ENCODE measurements at regions not wholly inside any gene's neighbourhood (a gene's known extent, or its start where the extent isn't known, plus 50 kb on each side); places are given as distances from the start of the nearest gene placed in this dataset.

DNA sequence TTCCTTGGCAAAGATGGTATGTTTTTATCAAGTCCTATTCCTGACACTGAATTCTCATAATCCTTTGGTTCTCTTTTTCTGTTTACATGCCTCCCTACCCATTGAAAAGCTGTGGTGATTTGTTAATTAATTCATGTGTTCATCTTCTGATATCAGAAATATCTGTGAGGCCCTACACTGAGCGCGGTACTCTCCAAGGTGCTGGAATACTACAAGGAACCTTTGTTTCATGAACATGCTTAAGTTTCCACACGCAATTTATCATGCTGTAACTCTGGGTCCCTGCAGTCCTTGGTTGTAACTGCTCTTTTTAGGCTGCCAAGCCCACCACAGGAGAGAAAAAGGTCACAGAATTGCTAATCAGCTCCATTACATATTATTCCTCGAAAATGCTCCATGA, 331.8 kb downstream of the FAT3 start:
- DNase-seq (ENCODE audit: low spot score): no peak
- H3K4me1 ChIP-seq (ENCODE audit: control insufficient read depth in 4 of 4, insufficient read depth in 4 of 4, low read length in 3 of 4): no peaks in the 10 kb centered on the region
- H3K9me3 ChIP-seq (ENCODE audit: control insufficient read depth in 4 of 4, low read length in 3 of 4): no peaks in the 10 kb centered on the region
- WGBS: 79% methylated on average over 4 of the region's 4 CpGs
- no peak overlapping the region for H3K27ac ChIP-seq (ENCODE audit: low read depth in 1 of 2, low read length in 2 of 2)
- H3K9ac ChIP-seq (ENCODE audit: low read depth in 1 of 2, low read length in 2 of 2): no peak overlapping the region
- H3K36me3 ChIP-seq (ENCODE audit: control insufficient read depth in 4 of 4, insufficient read depth in 3 of 4, low read depth in 1 of 4, low read length in 3 of 4): no peaks in the 10 kb centered on the region
- H3K4me3 ChIP-seq (ENCODE audit: low read depth in 1 of 3, low read length in 3 of 3): no peak overlapping the region
- TF ChIP-seq NR2F2 (IDR thresholded peaks at IDR 0.05) (no peak), YY1 (IDR thresholded peaks at IDR 0.05) (no peak)
- TF ChIP-seq, protein P1, sequence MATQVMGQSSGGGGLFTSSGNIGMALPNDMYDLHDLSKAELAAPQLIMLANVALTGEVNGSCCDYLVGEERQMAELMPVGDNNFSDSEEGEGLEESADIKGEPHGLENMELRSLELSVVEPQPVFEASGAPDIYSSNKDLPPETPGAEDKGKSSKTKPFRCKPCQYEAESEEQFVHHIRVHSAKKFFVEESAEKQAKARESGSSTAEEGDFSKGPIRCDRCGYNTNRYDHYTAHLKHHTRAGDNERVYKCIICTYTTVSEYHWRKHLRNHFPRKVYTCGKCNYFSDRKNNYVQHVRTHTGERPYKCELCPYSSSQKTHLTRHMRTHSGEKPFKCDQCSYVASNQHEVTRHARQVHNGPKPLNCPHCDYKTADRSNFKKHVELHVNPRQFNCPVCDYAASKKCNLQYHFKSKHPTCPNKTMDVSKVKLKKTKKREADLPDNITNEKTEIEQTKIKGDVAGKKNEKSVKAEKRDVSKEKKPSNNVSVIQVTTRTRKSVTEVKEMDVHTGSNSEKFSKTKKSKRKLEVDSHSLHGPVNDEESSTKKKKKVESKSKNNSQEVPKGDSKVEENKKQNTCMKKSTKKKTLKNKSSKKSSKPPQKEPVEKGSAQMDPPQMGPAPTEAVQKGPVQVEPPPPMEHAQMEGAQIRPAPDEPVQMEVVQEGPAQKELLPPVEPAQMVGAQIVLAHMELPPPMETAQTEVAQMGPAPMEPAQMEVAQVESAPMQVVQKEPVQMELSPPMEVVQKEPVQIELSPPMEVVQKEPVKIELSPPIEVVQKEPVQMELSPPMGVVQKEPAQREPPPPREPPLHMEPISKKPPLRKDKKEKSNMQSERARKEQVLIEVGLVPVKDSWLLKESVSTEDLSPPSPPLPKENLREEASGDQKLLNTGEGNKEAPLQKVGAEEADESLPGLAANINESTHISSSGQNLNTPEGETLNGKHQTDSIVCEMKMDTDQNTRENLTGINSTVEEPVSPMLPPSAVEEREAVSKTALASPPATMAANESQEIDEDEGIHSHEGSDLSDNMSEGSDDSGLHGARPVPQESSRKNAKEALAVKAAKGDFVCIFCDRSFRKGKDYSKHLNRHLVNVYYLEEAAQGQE (IDR thresholded peaks at IDR 0.05): peak; percentile 95
- no peaks in the 10 kb centered on the region for H3K27me3 ChIP-seq (ENCODE audit: control insufficient read depth in 4 of 4, insufficient read depth in 4 of 4, low read length in 3 of 4)

DNA sequence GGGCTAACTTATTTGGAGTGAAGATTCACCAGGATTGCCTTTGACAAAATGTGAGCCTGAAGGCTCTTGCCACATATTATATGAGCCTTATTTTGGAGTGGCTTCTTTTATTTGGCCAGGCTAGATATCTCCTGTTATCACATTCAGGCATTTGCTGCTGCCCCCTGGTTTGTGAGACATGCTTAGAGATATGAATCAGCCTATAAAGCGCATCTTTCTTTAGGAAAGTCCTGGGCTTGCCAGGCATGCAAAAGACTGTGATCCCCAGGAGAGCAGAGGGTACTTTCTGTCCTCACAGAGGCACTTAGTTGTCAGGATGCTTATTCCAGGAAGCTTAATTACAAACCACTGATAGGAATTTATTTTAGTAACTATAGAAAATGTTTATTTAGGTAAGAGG, 333.3 kb downstream of the FAT3 start:
- Histone ChIP-seq H3K4me3 (ENCODE audit: low read depth in 1 of 3, low read length in 3 of 3) (no peak overlapping the region), H3K27me3 (ENCODE audit: control insufficient read depth in 4 of 4, insufficient read depth in 4 of 4, low read length in 3 of 4) (no peaks in the 10 kb centered on the region)
- no peak for DNase-seq (ENCODE audit: low spot score)

More for the DNA sequence above, 333.3 kb downstream of the FAT3 start:
- Histone ChIP-seq H3K4me1 (ENCODE audit: control insufficient read depth in 4 of 4, insufficient read depth in 4 of 4, low read length in 3 of 4) (no peaks in the 10 kb centered on the region), H3K9ac (ENCODE audit: low read depth in 1 of 2, low read length in 2 of 2) (no peak overlapping the region), H3K9me3 (ENCODE audit: control insufficient read depth in 4 of 4, low read length in 3 of 4) (no peaks in the 10 kb centered on the region), H3K36me3 (ENCODE audit: control insufficient read depth in 4 of 4, insufficient read depth in 3 of 4, low read depth in 1 of 4, low read length in 3 of 4) (no peaks in the 10 kb centered on the region), H3K27ac (ENCODE audit: low read depth in 1 of 2, low read length in 2 of 2) (no peak overlapping the region)
- TF ChIP-seq, protein P2, sequence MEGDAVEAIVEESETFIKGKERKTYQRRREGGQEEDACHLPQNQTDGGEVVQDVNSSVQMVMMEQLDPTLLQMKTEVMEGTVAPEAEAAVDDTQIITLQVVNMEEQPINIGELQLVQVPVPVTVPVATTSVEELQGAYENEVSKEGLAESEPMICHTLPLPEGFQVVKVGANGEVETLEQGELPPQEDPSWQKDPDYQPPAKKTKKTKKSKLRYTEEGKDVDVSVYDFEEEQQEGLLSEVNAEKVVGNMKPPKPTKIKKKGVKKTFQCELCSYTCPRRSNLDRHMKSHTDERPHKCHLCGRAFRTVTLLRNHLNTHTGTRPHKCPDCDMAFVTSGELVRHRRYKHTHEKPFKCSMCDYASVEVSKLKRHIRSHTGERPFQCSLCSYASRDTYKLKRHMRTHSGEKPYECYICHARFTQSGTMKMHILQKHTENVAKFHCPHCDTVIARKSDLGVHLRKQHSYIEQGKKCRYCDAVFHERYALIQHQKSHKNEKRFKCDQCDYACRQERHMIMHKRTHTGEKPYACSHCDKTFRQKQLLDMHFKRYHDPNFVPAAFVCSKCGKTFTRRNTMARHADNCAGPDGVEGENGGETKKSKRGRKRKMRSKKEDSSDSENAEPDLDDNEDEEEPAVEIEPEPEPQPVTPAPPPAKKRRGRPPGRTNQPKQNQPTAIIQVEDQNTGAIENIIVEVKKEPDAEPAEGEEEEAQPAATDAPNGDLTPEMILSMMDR (IDR thresholded peaks at IDR 0.05; ENCODE audit: low read depth, low read length, missing input control): no peak
- no peak for TF ChIP-seq RAD21 (IDR thresholded peaks at IDR 0.05)
- TF ChIP-seq, protein P1 (IDR thresholded peaks at IDR 0.05): no peak
- TF ChIP-seq FOXA1 (IDR thresholded peaks at IDR 0.05): no peak
- TF ChIP-seq GABPA (IDR thresholded peaks at IDR 0.05 in 1 of 2, conservative IDR thresholded peaks at IDR 0.05 in 1 of 2): no peak
- TF ChIP-seq, protein P3, sequence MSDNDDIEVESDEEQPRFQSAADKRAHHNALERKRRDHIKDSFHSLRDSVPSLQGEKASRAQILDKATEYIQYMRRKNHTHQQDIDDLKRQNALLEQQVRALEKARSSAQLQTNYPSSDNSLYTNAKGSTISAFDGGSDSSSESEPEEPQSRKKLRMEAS (IDR thresholded peaks at IDR 0.05): no peak
- TF ChIP-seq HNF4G (IDR thresholded peaks at IDR 0.05): no peak
- no peak for TF ChIP-seq JUND (IDR thresholded peaks at IDR 0.05)
- TF ChIP-seq RXRA (IDR thresholded peaks at IDR 0.05): no peak
- TF ChIP-seq, protein P4, sequence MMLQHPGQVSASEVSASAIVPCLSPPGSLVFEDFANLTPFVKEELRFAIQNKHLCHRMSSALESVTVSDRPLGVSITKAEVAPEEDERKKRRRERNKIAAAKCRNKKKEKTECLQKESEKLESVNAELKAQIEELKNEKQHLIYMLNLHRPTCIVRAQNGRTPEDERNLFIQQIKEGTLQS (IDR thresholded peaks at IDR 0.05): no peak
- TF ChIP-seq HNF4A (conservative IDR thresholded peaks at IDR 0.05): no peak
- TF ChIP-seq SP1 (IDR thresholded peaks at IDR 0.05): no peak
- TF ChIP-seq YY1 (IDR thresholded peaks at IDR 0.05): no peak
- WGBS: 79% methylated on average over 1 of the region's 1 CpG

All from liver (tissue), 8 donors.